ENCODE measurements at regions not wholly inside any gene's neighbourhood (a gene's known extent, or its start where the extent isn't known, plus 50 kb on each side); places are given as distances from the start of the nearest gene placed in this dataset.

- no peaks in the 10 kb centered on the region for H3K9me2 ChIP-seq (replicated peaks; ENCODE audit: control insufficient read depth, low read length)
- H3K36me3 ChIP-seq (ENCODE audit: control insufficient read depth, low read length) = no peaks in the 10 kb centered on the region
- H4K20me1 ChIP-seq (ENCODE audit: control insufficient read depth, insufficient read depth, low read depth, low read length) = no peaks in the 10 kb centered on the region
- no peaks in the 10 kb centered on the region for H3K4me1 ChIP-seq (ENCODE audit: control insufficient read depth, low read length)
- no peak overlapping the region for H3K4me3 ChIP-seq (ENCODE audit: low read length)
- H3K27ac ChIP-seq (ENCODE audit: low read depth, low read length) = no peak overlapping the region
- no peaks in the 10 kb centered on the region for H3K79me2 ChIP-seq (ENCODE audit: control insufficient read depth, low read length)
- H3F3A ChIP-seq (ENCODE audit: control insufficient read depth, insufficient read depth) = no peaks in the 10 kb centered on the region
- H3K9me3 ChIP-seq (ENCODE audit: control insufficient read depth, insufficient read depth, low read length) = no peaks in the 10 kb centered on the region
- no peak overlapping the region for H3K4me2 ChIP-seq (ENCODE audit: low read length)
- no peak for TF ChIP-seq EZH2phosphoT487 (IDR thresholded peaks at IDR 0.05; ENCODE audit: borderline replicate concordance, low read length)
- TF ChIP-seq, protein P1, sequence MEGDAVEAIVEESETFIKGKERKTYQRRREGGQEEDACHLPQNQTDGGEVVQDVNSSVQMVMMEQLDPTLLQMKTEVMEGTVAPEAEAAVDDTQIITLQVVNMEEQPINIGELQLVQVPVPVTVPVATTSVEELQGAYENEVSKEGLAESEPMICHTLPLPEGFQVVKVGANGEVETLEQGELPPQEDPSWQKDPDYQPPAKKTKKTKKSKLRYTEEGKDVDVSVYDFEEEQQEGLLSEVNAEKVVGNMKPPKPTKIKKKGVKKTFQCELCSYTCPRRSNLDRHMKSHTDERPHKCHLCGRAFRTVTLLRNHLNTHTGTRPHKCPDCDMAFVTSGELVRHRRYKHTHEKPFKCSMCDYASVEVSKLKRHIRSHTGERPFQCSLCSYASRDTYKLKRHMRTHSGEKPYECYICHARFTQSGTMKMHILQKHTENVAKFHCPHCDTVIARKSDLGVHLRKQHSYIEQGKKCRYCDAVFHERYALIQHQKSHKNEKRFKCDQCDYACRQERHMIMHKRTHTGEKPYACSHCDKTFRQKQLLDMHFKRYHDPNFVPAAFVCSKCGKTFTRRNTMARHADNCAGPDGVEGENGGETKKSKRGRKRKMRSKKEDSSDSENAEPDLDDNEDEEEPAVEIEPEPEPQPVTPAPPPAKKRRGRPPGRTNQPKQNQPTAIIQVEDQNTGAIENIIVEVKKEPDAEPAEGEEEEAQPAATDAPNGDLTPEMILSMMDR (IDR thresholded peaks at IDR 0.05; ENCODE audit: low read depth, low read length, poor library complexity, severe bottlenecking) = no peak
- H3K27me3 ChIP-seq (ENCODE audit: control insufficient read depth, low read length) = peaks cover 12% of the 10 kb centered on the region
Observed at GRCh38 chr16:17572145-17572544, 101.4 kb upstream of the XYLT1 start.

DNA sequence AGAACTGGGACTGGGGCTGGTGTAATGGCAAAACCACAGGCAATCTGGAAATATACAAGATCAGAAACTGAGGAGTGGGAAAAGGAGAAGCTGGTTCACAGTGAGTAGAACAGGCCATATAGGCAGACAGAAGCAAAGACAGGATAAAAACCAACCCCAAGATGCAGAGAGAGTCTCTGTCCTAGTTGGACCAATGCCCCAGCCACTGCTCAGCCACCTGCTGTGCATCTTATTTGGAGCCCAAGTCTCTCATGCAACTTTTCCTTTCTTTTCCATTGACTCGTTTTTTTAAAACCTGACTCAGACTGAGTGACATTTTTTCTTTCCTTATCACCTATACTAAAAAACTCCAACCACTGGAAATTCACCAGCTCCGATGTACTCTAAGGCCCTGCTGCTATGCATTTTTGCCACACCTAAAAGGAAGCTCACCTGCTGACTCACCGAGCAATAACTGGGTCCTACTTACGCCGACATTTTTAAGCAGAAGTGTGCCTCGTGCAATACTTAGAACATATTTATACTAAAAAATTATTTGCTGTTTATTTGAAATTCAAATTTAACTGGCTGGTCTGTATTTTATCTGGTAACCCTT, 100.8 kb upstream of the XYLT1 start:
- Histone ChIP-seq H4K20me1 (ENCODE audit: control insufficient read depth, insufficient read depth, low read depth, low read length) (no peaks in the 10 kb centered on the region), H3K79me2 (ENCODE audit: control insufficient read depth, low read length) (no peaks in the 10 kb centered on the region), H3K4me3 (ENCODE audit: low read length) (no peak overlapping the region), H3K27ac (ENCODE audit: low read depth, low read length) (no peak overlapping the region), H3F3A (ENCODE audit: control insufficient read depth, insufficient read depth) (no peaks in the 10 kb centered on the region), H3K27me3 (ENCODE audit: control insufficient read depth, low read length) (peaks cover 12% of the 10 kb centered on the region), H3K4me1 (ENCODE audit: control insufficient read depth, low read length) (no peaks in the 10 kb centered on the region), H3K9me3 (ENCODE audit: control insufficient read depth, insufficient read depth, low read length) (no peaks in the 10 kb centered on the region), H3K4me2 (ENCODE audit: low read length) (no peak overlapping the region), H3K9me2 (replicated peaks; ENCODE audit: control insufficient read depth, low read length) (no peaks in the 10 kb centered on the region), H3K36me3 (ENCODE audit: control insufficient read depth, low read length) (no peaks in the 10 kb centered on the region)
- no peak for TF ChIP-seq EZH2phosphoT487 (IDR thresholded peaks at IDR 0.05; ENCODE audit: borderline replicate concordance, low read length)
- TF ChIP-seq, protein P1 (IDR thresholded peaks at IDR 0.05; ENCODE audit: low read depth, low read length, poor library complexity, severe bottlenecking) = no peak

DNA sequence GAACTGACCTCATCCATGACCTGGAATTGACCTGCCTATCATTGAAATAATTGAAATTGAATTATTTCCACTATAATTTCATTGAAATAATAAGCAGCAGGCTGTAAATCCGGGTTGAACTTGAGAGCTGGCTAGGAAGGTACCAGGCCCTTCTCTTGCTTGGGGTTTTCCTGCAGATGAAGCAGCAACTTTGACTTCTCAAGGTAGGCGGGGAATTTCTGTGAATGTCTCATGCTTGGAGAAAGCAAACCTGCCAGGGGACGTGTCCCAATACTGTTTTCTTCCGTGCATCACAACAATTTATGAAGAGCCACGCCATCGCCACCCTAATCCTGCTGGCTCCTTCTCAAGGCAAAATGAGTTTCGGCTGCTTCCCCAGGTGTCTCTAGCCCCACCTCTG, 97.5 kb upstream of the XYLT1 start:
- TF ChIP-seq, protein P1 (IDR thresholded peaks at IDR 0.05; ENCODE audit: low read depth, low read length, poor library complexity, severe bottlenecking) = no peak
- no peak for TF ChIP-seq EZH2phosphoT487 (IDR thresholded peaks at IDR 0.05; ENCODE audit: borderline replicate concordance, low read length)
- Histone ChIP-seq H3K4me1 (ENCODE audit: control insufficient read depth, low read length) (no peaks in the 10 kb centered on the region), H3K9me2 (replicated peaks; ENCODE audit: control insufficient read depth, low read length) (no peaks in the 10 kb centered on the region), H3K4me3 (ENCODE audit: low read length) (no peak overlapping the region), H3K9me3 (ENCODE audit: control insufficient read depth, insufficient read depth, low read length) (no peaks in the 10 kb centered on the region), H3F3A (ENCODE audit: control insufficient read depth, insufficient read depth) (no peaks in the 10 kb centered on the region), H3K27ac (ENCODE audit: low read depth, low read length) (no peak overlapping the region), H3K27me3 (ENCODE audit: control insufficient read depth, low read length) (peaks cover 9% of the 10 kb centered on the region), H3K36me3 (ENCODE audit: control insufficient read depth, low read length) (no peaks in the 10 kb centered on the region), H3K79me2 (ENCODE audit: control insufficient read depth, low read length) (no peaks in the 10 kb centered on the region), H4K20me1 (ENCODE audit: control insufficient read depth, insufficient read depth, low read depth, low read length) (no peaks in the 10 kb centered on the region), H3K4me2 (ENCODE audit: low read length) (no peak overlapping the region)
